ENCODE measurements at regions not wholly inside any gene's neighbourhood (a gene's known extent, or its start where the extent isn't known, plus 50 kb on each side); places are given as distances from the start of the nearest gene placed in this dataset.

GRCh38 chr9:89747596-89747995 is 142.8 kb downstream of the GADD45G start:
- Histone ChIP-seq H2AFZ (ENCODE audit: low read length) (no peak overlapping the region), H4K20me1 (ENCODE audit: insufficient read depth, low read length) (no peaks in the 10 kb centered on the region), H3K36me3 (ENCODE audit: insufficient read depth, low read length) (no peaks in the 10 kb centered on the region), H3K9me3 (ENCODE audit: low read length) (no peaks in the 10 kb centered on the region), H3K79me2 (ENCODE audit: insufficient read depth, low read depth, low read length) (no peaks in the 10 kb centered on the region), H3K4me1 (ENCODE audit: insufficient read depth, low read length, poor library complexity, severe bottlenecking) (peaks cover 45% of the 10 kb centered on the region), H3K9me2 (ENCODE audit: insufficient read depth, low read length) (no peaks in the 10 kb centered on the region), H3K4me2 (ENCODE audit: low read length) (no peak overlapping the region), H3K27ac (ENCODE audit: low read depth, low read length, poor library complexity, severe bottlenecking) (no peak overlapping the region), H3K4me3 (ENCODE audit: low read depth, low read length, poor library complexity, severe bottlenecking) (no peak overlapping the region)
- no peak for DNase-seq (ENCODE audit: low spot score)
- no peak for TF ChIP-seq CTCF (conservative IDR thresholded peaks at IDR 0.05; ENCODE audit: low read length)
- TF ChIP-seq EZH2phosphoT487 (IDR thresholded peaks at IDR 0.05; ENCODE audit: borderline replicate concordance, low read depth, low read length): no peak
- no TSS peak for BruUV-seq (replicated peaks)
- ChIA-PET CTCF (ENCODE audit: unreplicated experiment) (no interaction called here), POLR2A (interaction anchor here (1.4 kb wide), 1 partner anchor 9 kb away, joined by 3 read pairs; no protein-coding TSS in a partner anchor)
- intact Hi-C loops (cut with micrococcal nuclease; ENCODE audit: unreplicated experiment): loop anchor here (10.0 kb wide), 1 partner anchor 1057 kb away; the partner anchor contains the start of gene SYK

- Histone ChIP-seq H2AFZ (ENCODE audit: low read length) (no peak overlapping the region), H3K79me2 (ENCODE audit: insufficient read depth, low read depth, low read length) (no peaks in the 10 kb centered on the region), H3K4me2 (ENCODE audit: low read length) (peak overlapping the region; percentile 9; the same call in 1 of the 2 replicates), H3K9me3 (ENCODE audit: low read length) (no peaks in the 10 kb centered on the region), H3K9me2 (ENCODE audit: insufficient read depth, low read length) (no peaks in the 10 kb centered on the region), H3K36me3 (ENCODE audit: insufficient read depth, low read length) (no peaks in the 10 kb centered on the region), H3K4me3 (ENCODE audit: low read depth, low read length, poor library complexity, severe bottlenecking) (no peak overlapping the region), H3K4me1 (ENCODE audit: insufficient read depth, low read length, poor library complexity, severe bottlenecking) (peaks cover 40% of the 10 kb centered on the region), H4K20me1 (ENCODE audit: insufficient read depth, low read length) (no peaks in the 10 kb centered on the region), H3K27ac (ENCODE audit: low read depth, low read length, poor library complexity, severe bottlenecking) (no peak overlapping the region)
- intact Hi-C loops (cut with micrococcal nuclease; ENCODE audit: unreplicated experiment): loop anchor here (10.0 kb wide), 1 partner anchor 1057 kb away; the partner anchor contains the start of gene SYK
- TF ChIP-seq CTCF (conservative IDR thresholded peaks at IDR 0.05; ENCODE audit: low read length) (no peak), EZH2phosphoT487 (IDR thresholded peaks at IDR 0.05; ENCODE audit: borderline replicate concordance, low read depth, low read length) (no peak)
- no TSS peak for BruUV-seq (replicated peaks)
- ChIA-PET CTCF (ENCODE audit: unreplicated experiment) (no interaction called here), POLR2A (no interaction called here)
- DNase-seq (ENCODE audit: low spot score): no peak
These were observed 143.3 kb downstream of the GADD45G start for GRCh38 chr9:89748021-89748670.

GRCh38 chr9:89748831-89749499 is 144.2 kb downstream of the GADD45G start:
- Histone ChIP-seq H3K27ac (ENCODE audit: low read depth, low read length, poor library complexity, severe bottlenecking) (no peak overlapping the region), H3K79me2 (ENCODE audit: insufficient read depth, low read depth, low read length) (no peaks in the 10 kb centered on the region), H3K4me1 (ENCODE audit: insufficient read depth, low read length, poor library complexity, severe bottlenecking) (peaks cover 32% of the 10 kb centered on the region), H3K36me3 (ENCODE audit: insufficient read depth, low read length) (no peaks in the 10 kb centered on the region), H2AFZ (ENCODE audit: low read length) (no peak overlapping the region), H3K4me2 (ENCODE audit: low read length) (0 out of 2 replicates have a peak overlapping the region, but pooled peaks have one; percentile 9), H3K4me3 (ENCODE audit: low read depth, low read length, poor library complexity, severe bottlenecking) (no peak overlapping the region), H3K9me3 (ENCODE audit: low read length) (no peaks in the 10 kb centered on the region), H3K9me2 (ENCODE audit: insufficient read depth, low read length) (no peaks in the 10 kb centered on the region), H4K20me1 (ENCODE audit: insufficient read depth, low read length) (no peaks in the 10 kb centered on the region)
- no peak for TF ChIP-seq CTCF (conservative IDR thresholded peaks at IDR 0.05; ENCODE audit: low read length)
- TF ChIP-seq EZH2phosphoT487 (IDR thresholded peaks at IDR 0.05; ENCODE audit: borderline replicate concordance, low read depth, low read length): no peak
- POLR2A ChIA-PET: no interaction called here
- CTCF ChIA-PET (ENCODE audit: unreplicated experiment): no interaction called here
- intact Hi-C loops (cut with micrococcal nuclease; ENCODE audit: unreplicated experiment): loop anchor here (10.0 kb wide), 1 partner anchor 1056 kb away; the partner anchor contains the start of gene SYK
- BruUV-seq (replicated peaks): no TSS peak
- DNase-seq (ENCODE audit: low spot score): no peak

Data from OCI-LY7 (cell line).